HEK293T (cell line): ENCODE measurements at regions not wholly inside any gene's neighbourhood (a gene's known extent, or its start where the extent isn't known, plus 50 kb on each side); places are given as distances from the start of the nearest gene placed in this dataset.

Experiments
- CTCF ChIA-PET: fragments of 350-600 bp; formaldehyde crosslinking; extraction: SDS; loops from one replicate; lab custom pipeline; 2021; ENCODE audit warnings: antibody characterized with exemption, inconsistent platforms; lab: Yijun Ruan, JAX
- POLR2A ChIA-PET: fragments of 350-600 bp; formaldehyde crosslinking; extraction: SDS; loops from one replicate; lab custom pipeline; 2020; ENCODE audit warnings: antibody characterized with exemption, inconsistent platforms; lab: Yijun Ruan, JAX
- DNase-seq: peaks from one replicate; pipeline ENCODE4 v3.0.0; 2012; ENCODE audit warnings: mixed read lengths; ENCODE audit errors: extremely low spot score
- ARNT ChIP-seq: fragments of 450-650 bp; IDR thresholded peaks from 2 replicates; pipeline ENCODE4 v1.6.1; 2017; ENCODE audit warnings: mild to moderate bottlenecking
- BHLHE40 ChIP-seq: fragments of 450-650 bp; IDR thresholded peaks from 2 replicates; pipeline ENCODE4 v1.6.1; 2016; ENCODE audit warnings: mild to moderate bottlenecking, moderate library complexity, borderline replicate concordance
- CTBP1 ChIP-seq: fragments of 450-650 bp; IDR thresholded peaks from 2 replicates; pipeline ENCODE4 v1.6.1; 2016; ENCODE audit warnings: borderline replicate concordance
- ELF4 ChIP-seq: fragments of 450-650 bp; IDR thresholded peaks from 2 replicates; pipeline ENCODE4 v1.6.1; 2017; ENCODE audit warnings: antibody characterized with exemption
- FOXA1 ChIP-seq: fragments of 450-650 bp; IDR thresholded peaks from 2 replicates; pipeline ENCODE4 v1.6.1; 2016; ENCODE audit warnings: mild to moderate bottlenecking
- FOXK2 ChIP-seq: fragments of 450-650 bp; IDR thresholded peaks from 2 replicates; pipeline ENCODE4 v1.6.1; 2016; ENCODE audit warnings: mild to moderate bottlenecking
- FOXM1 ChIP-seq: fragments of 450-650 bp; IDR thresholded peaks from 2 replicates; pipeline ENCODE4 v1.6.1; 2017; ENCODE audit warnings: mild to moderate bottlenecking, borderline replicate concordance
- HDGF ChIP-seq: fragments of 450-650 bp; IDR thresholded peaks from 2 replicates; pipeline ENCODE4 v1.6.1; 2017; ENCODE audit warnings: antibody characterized with exemption, borderline replicate concordance
- L3MBTL2 ChIP-seq: fragments of 450-650 bp; conservative IDR thresholded peaks from 2 replicates; pipeline ENCODE4 v1.6.1; 2016; ENCODE audit warnings: mild to moderate bottlenecking
- LEF1 ChIP-seq: fragments of 450-650 bp; IDR thresholded peaks from 2 replicates; pipeline ENCODE4 v1.6.1; 2017; ENCODE audit warnings: mild to moderate bottlenecking, borderline replicate concordance
- NFRKB ChIP-seq: fragments of 450-650 bp; IDR thresholded peaks from 2 replicates; pipeline ENCODE4 v1.6.1; 2016; ENCODE audit warnings: mild to moderate bottlenecking, moderate library complexity
- PKNOX1 ChIP-seq: fragments of 450-650 bp; IDR thresholded peaks from 2 replicates; pipeline ENCODE4 v1.6.1; 2016
- SP1 ChIP-seq: fragments of 450-650 bp; IDR thresholded peaks from 2 replicates; pipeline ENCODE4 v1.6.1; 2017
- SUZ12 ChIP-seq: fragments of 450-650 bp; IDR thresholded peaks from 2 replicates; pipeline ENCODE4 v1.6.1; 2016; ENCODE audit warnings: mild to moderate bottlenecking
- TARDBP ChIP-seq: fragments of 450-650 bp; IDR thresholded peaks from 2 replicates; pipeline ENCODE4 v1.6.1; 2016
- ZNF384 ChIP-seq: fragments of 450-650 bp; IDR thresholded peaks from 2 replicates; pipeline ENCODE4 v1.6.1; 2016

- TF ChIP-seq ELF4, result no peak
- no peak for TF ChIP-seq ZNF384
- no peak for TF ChIP-seq FOXA1
- TF ChIP-seq FOXM1, result no peak
- no peak for TF ChIP-seq L3MBTL2
- TF ChIP-seq HDGF, result no peak
- TF ChIP-seq NFRKB, result no peak
- TF ChIP-seq SUZ12, result no peak
- TF ChIP-seq LEF1, result no peak
- no peak for TF ChIP-seq ARNT
- no peak for TF ChIP-seq FOXK2
- no peak for TF ChIP-seq TARDBP
- TF ChIP-seq PKNOX1, result no peak
- no peak for TF ChIP-seq SP1
- no peak for DNase-seq
- ChIA-PET POLR2A (no interaction called here), CTCF (no interaction called here)
These were observed 201.5 kb downstream of the IRS2 start for GRCh38 chr13:109584844-109585361.

- POLR2A ChIA-PET, result no interaction called here
- TF ChIP-seq SUZ12 (no peak), FOXK2 (no peak), PKNOX1 (no peak), L3MBTL2 (no peak), ZNF384 (no peak), FOXM1 (no peak), NFRKB (no peak)
- no peak for DNase-seq
- CTCF ChIA-PET, result no interaction called here
These were observed 209.1 kb downstream of the IRS2 start for GRCh38 chr13:109577191-109577700.

GRCh38 chr13:109576331-109576813 lies 210.0 kb downstream of the IRS2 start:
- no peak for DNase-seq
- ChIA-PET POLR2A (no interaction called here), CTCF (no interaction called here)
- no peak for TF ChIP-seq ZNF384
- no peak for TF ChIP-seq LEF1
- TF ChIP-seq FOXK2, result no peak
- no peak for TF ChIP-seq SP1
- no peak for TF ChIP-seq TARDBP
- TF ChIP-seq HDGF, result no peak
- no peak for TF ChIP-seq BHLHE40
- no peak for TF ChIP-seq PKNOX1
- TF ChIP-seq ELF4, result no peak
- TF ChIP-seq FOXM1, result no peak
- TF ChIP-seq FOXA1, result no peak
- no peak for TF ChIP-seq CTBP1

- TF ChIP-seq ZNF384, result no peak
- no peak for TF ChIP-seq HDGF
- TF ChIP-seq NFRKB, result no peak
- TF ChIP-seq PKNOX1, result no peak
- no peak for TF ChIP-seq CTBP1
- no peak for TF ChIP-seq TARDBP
- TF ChIP-seq FOXM1, result no peak
- TF ChIP-seq FOXA1, result no peak
- no peak for TF ChIP-seq SUZ12
- TF ChIP-seq ARNT, result no peak
- TF ChIP-seq FOXK2, result no peak
- no peak for TF ChIP-seq SP1
- no peak for TF ChIP-seq ELF4
- TF ChIP-seq BHLHE40, result no peak
- no peak for TF ChIP-seq L3MBTL2
- no peak for TF ChIP-seq LEF1
- DNase-seq, result no peak
- CTCF ChIA-PET, result no interaction called here
- POLR2A ChIA-PET, result no interaction called here
These were observed 210.6 kb downstream of the IRS2 start for GRCh38 chr13:109575821-109576220.

- ChIA-PET CTCF (no interaction called here), POLR2A (no interaction called here)
- TF ChIP-seq HDGF, result no peak
- TF ChIP-seq SP1, result no peak
- no peak for TF ChIP-seq SUZ12
- TF ChIP-seq CTBP1, result no peak
- no peak for TF ChIP-seq ARNT
- no peak for TF ChIP-seq LEF1
- TF ChIP-seq ZNF384, result no peak
- no peak for TF ChIP-seq FOXA1
- DNase-seq, result no peak
These were observed 214.0 kb downstream of the IRS2 start for GRCh38 chr13:109572389-109572788.
